Panc1 (cell line): ENCODE measurements at regions not wholly inside any gene's neighbourhood (a gene's known extent, or its start where the extent isn't known, plus 50 kb on each side); places are given as distances from the start of the nearest gene placed in this dataset.

Experiments used
- ATAC-seq: fragments of 200-7000 bp; cut with Tn5 transposase; 2 replicates; pipeline ENCODE4 v1.9.1; 2020; ENCODE audit warnings: mild to moderate bottlenecking, moderate library complexity
- BruUV-seq: library from RNA; stranded (reverse); fragments of 400-500 nt; replicated peaks from 2 replicates; lab custom pipeline; 2021; lab: Mats Ljungman, UMichigan
- CTCF ChIA-PET: fragments of 300-600 bp; sonication (Branson Sonifier 250); formaldehyde crosslinking; loops from one replicate; lab custom pipeline; 2022; ENCODE audit warnings: antibody characterized with exemption; lab: Charles Lee
- POLR2A ChIA-PET: fragments of 300-600 bp; sonication (Branson Sonifier 250); formaldehyde crosslinking; loops from one replicate; lab custom pipeline; 2022; ENCODE audit warnings: antibody characterized with exemption; lab: Charles Lee
- DNase-seq: peaks from one replicate; pipeline ENCODE4 v3.0.0-alpha.2; 2010; ENCODE audit warnings: low read depth, low spot score
- H3K27ac ChIP-seq: 2 replicates; pipeline ENCODE4 v1.5.1; 2011; ENCODE audit warnings: mild to moderate bottlenecking, low read length, inconsistent platforms
- H3K27me3 ChIP-seq: fragments of 200-500 bp; sonication (Bioruptor generic); 2 replicates; pipeline ENCODE4 v1.6.0; 2014; ENCODE audit warnings: low read length, inconsistent platforms; ENCODE audit not compliant: control insufficient read depth, insufficient read depth
- H3K36me3 ChIP-seq: fragments of 200-500 bp; sonication (Bioruptor generic); 2 replicates; pipeline ENCODE4 v1.5.1; 2014; ENCODE audit warnings: inconsistent platforms, mild to moderate bottlenecking, low read length, moderate library complexity; ENCODE audit not compliant: control insufficient read depth, insufficient read depth
- H3K4me1 ChIP-seq: 2 replicates; pipeline ENCODE4 v1.5.1; 2011; ENCODE audit warnings: inconsistent platforms, mild to moderate bottlenecking, low read length, moderate library complexity; ENCODE audit not compliant: control insufficient read depth, insufficient read depth
- H3K4me3 ChIP-seq, 2 experiments: 2 replicates each; pipeline ENCODE4 v1.5.1; 2011 to 2012; ENCODE audit warnings: low read depth in 2 of 2, low read length in 2 of 2, mild to moderate bottlenecking in 2 of 2, inconsistent platforms in 1 of 2, moderate library complexity in 1 of 2
- H3K9me3 ChIP-seq: fragments of 200-500 bp; sonication (Bioruptor generic); 2 replicates; pipeline ENCODE4 v1.5.1; 2014; ENCODE audit warnings: low read depth, mild to moderate bottlenecking, inconsistent platforms, low read length, moderate library complexity; ENCODE audit not compliant: control insufficient read depth, insufficient read depth
- POLR2AphosphoS5 ChIP-seq: IDR thresholded peaks from 2 replicates; pipeline ENCODE4 v1.6.1; 2012; ENCODE audit warnings: mild to moderate bottlenecking, low read depth, low read length, moderate library complexity
- SIN3A ChIP-seq: IDR thresholded peaks from 2 replicates; pipeline ENCODE4 v1.6.1; 2012; ENCODE audit warnings: low read depth, mild to moderate bottlenecking, low read length, moderate library complexity, borderline replicate concordance; ENCODE audit not compliant: insufficient read depth
- TCF7L2 ChIP-seq: IDR thresholded peaks from 2 replicates; pipeline ENCODE4 v1.6.1; 2011; ENCODE audit warnings: mild to moderate bottlenecking, low read depth, low read length, inconsistent platforms
- in situ Hi-C: cut with HindIII; loops from 2 replicates; pipeline ENCODE4 v1.10.0; 2016; ENCODE audit warnings: low sequenced_read_pairs, low pct_unique_long_range_greater_than_20kb
- intact Hi-C: fragments of 100-400 bp; cut with micrococcal nuclease; formaldehyde crosslinking; loops from one replicate; pipeline ENCODE4 v1.10.0; 2022; ENCODE audit not compliant: unreplicated experiment
- TF ChIP-seq, protein P1 (sequence below): fragments of 450-650 bp; IDR thresholded peaks from 2 replicates; pipeline ENCODE4 v1.5.1; 2017; ENCODE audit warnings: mild to moderate bottlenecking
- TF ChIP-seq, protein P2 (sequence below), 2 experiments: IDR thresholded peaks; 2 replicates each; pipeline ENCODE4 v1.6.1; 2011 to 2012; ENCODE audit warnings: low read depth in 2 of 2, control low read depth in 1 of 2, low read length in 1 of 2, mild to moderate bottlenecking in 1 of 2, moderate library complexity in 1 of 2; ENCODE audit not compliant: insufficient read depth in 1 of 2

DNA sequence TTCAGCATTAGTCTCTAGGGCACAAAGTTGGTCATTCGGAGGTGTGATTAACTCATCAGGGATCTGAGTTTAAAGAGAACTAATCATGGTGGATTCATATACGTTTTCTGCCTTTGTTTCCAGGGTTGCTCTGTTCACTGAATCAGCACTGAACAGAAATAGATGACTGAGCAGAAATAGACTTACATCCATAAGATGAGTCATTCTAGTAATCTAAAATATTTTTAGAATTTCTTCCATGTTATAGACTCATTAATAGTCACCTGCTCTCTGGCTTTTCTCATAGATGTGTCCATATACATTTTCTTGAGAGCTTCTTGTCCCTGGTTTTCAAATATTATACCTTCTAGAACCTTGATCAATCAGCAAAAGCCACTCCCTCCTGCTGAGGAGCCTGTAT, 837.6 kb upstream of the DPPA4 start:
- Histone ChIP-seq H3K4me1 (no peaks in the 10 kb centered on the region), H3K36me3 (no peaks in the 10 kb centered on the region), H3K27me3 (no peaks in the 10 kb centered on the region), H3K27ac (no peak overlapping the region), H3K4me3 (no peak overlapping the region), H3K9me3 (no peaks in the 10 kb centered on the region)
- BruUV-seq: no TSS peak
- DNase-seq (no peak), ATAC-seq (no peak)
- ChIA-PET POLR2A (no interaction called here), CTCF (no interaction called here)
- TF ChIP-seq, protein P1, sequence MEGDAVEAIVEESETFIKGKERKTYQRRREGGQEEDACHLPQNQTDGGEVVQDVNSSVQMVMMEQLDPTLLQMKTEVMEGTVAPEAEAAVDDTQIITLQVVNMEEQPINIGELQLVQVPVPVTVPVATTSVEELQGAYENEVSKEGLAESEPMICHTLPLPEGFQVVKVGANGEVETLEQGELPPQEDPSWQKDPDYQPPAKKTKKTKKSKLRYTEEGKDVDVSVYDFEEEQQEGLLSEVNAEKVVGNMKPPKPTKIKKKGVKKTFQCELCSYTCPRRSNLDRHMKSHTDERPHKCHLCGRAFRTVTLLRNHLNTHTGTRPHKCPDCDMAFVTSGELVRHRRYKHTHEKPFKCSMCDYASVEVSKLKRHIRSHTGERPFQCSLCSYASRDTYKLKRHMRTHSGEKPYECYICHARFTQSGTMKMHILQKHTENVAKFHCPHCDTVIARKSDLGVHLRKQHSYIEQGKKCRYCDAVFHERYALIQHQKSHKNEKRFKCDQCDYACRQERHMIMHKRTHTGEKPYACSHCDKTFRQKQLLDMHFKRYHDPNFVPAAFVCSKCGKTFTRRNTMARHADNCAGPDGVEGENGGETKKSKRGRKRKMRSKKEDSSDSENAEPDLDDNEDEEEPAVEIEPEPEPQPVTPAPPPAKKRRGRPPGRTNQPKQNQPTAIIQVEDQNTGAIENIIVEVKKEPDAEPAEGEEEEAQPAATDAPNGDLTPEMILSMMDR: no peak
- no peak for TF ChIP-seq TCF7L2
- TF ChIP-seq SIN3A: no peak
- TF ChIP-seq, protein P2, sequence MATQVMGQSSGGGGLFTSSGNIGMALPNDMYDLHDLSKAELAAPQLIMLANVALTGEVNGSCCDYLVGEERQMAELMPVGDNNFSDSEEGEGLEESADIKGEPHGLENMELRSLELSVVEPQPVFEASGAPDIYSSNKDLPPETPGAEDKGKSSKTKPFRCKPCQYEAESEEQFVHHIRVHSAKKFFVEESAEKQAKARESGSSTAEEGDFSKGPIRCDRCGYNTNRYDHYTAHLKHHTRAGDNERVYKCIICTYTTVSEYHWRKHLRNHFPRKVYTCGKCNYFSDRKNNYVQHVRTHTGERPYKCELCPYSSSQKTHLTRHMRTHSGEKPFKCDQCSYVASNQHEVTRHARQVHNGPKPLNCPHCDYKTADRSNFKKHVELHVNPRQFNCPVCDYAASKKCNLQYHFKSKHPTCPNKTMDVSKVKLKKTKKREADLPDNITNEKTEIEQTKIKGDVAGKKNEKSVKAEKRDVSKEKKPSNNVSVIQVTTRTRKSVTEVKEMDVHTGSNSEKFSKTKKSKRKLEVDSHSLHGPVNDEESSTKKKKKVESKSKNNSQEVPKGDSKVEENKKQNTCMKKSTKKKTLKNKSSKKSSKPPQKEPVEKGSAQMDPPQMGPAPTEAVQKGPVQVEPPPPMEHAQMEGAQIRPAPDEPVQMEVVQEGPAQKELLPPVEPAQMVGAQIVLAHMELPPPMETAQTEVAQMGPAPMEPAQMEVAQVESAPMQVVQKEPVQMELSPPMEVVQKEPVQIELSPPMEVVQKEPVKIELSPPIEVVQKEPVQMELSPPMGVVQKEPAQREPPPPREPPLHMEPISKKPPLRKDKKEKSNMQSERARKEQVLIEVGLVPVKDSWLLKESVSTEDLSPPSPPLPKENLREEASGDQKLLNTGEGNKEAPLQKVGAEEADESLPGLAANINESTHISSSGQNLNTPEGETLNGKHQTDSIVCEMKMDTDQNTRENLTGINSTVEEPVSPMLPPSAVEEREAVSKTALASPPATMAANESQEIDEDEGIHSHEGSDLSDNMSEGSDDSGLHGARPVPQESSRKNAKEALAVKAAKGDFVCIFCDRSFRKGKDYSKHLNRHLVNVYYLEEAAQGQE (IDR thresholded peaks at IDR 0.05; ENCODE audit: insufficient read depth in 1 of 2, low read depth in 2 of 2, low read length in 1 of 2): no peak
- no peak for TF ChIP-seq POLR2AphosphoS5
- in situ Hi-C loops (no loop called here), intact Hi-C loops (no loop called here)

DNA sequence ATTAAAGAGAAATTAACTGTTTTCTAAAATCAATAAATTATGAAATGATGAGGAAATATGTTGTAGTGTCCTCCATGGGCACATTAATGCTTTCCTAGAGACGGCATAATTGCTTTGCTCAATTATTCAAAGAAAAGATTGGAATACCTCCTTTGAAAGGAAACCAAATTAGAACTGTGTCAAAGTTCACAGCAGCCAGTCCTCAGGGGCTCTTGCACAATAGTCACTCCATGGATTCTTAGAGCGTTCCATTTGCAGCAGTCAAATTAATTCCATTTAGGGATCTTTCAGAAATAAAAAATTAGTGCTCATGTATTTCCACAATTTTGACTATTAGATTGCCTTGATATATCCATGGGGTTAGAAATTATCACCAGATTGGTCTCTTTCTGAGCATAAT, 841.6 kb upstream of the DPPA4 start:
- TF ChIP-seq, protein P1: no peak
- TF ChIP-seq, protein P2 (IDR thresholded peaks at IDR 0.05; ENCODE audit: insufficient read depth in 1 of 2, low read depth in 2 of 2, low read length in 1 of 2): no peak
- ATAC-seq (no peak), DNase-seq (no peak)
- no peaks in the 10 kb centered on the region for H3K36me3 ChIP-seq
- no peaks in the 10 kb centered on the region for H3K27me3 ChIP-seq
- no peaks in the 10 kb centered on the region for H3K4me1 ChIP-seq
- intact Hi-C loops: no loop called here
- no TSS peak for BruUV-seq
- ChIA-PET CTCF (no interaction called here), POLR2A (no interaction called here)
- in situ Hi-C loops: no loop called here
- no peak overlapping the region for H3K4me3 ChIP-seq
- no peak overlapping the region for H3K27ac ChIP-seq
- H3K9me3 ChIP-seq: no peaks in the 10 kb centered on the region
